ENCODE measurements at regions not wholly inside any gene's neighbourhood (a gene's known extent, or its start where the extent isn't known, plus 50 kb on each side); places are given as distances from the start of the nearest gene placed in this dataset.
"Not testable (repeated sequence)": the region's sequence is repeated elsewhere in the genome, so short reads cannot be mapped to it uniquely, and the experiment has no call there.

DNA sequence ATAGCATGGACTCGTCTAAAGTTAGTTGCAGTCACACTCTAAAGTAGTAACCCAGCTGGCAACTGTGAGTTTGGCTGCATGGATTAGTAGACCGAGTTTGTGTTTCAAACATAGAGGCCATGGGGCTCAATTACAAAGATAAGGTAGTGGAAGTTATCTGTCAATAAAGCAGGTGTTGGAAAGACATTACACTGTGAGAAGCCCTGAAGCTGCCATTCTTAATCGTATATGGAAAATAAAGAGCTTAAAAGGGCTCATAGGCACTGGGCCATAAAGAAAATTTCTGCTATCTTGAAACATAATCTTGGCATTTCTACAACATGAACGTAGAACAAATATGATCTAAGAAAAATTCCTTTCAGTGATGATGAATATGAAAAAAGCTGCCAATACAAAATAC is 837.7 kb downstream of the REEP3 start:
- Histone ChIP-seq H3K4me2 (ENCODE audit: low read length) (no peak overlapping the region), H3K36me3 (replicated peaks; ENCODE audit: low read depth, low read length) (no peaks in the 10 kb centered on the region), H3K9ac (ENCODE audit: low read length) (no peak overlapping the region), H2AFZ (ENCODE audit: low read depth, low read length) (no peak overlapping the region), H3K4me3 (ENCODE audit: low read length) (no peak overlapping the region), H3K79me2 (ENCODE audit: low read length) (no peaks in the 10 kb centered on the region), H3K4me1 (ENCODE audit: low read length) (no peaks in the 10 kb centered on the region), H3K9me3 (ENCODE audit: insufficient read depth, low read length) (no peaks in the 10 kb centered on the region), H4K20me1 (ENCODE audit: insufficient read depth, low read length) (no peaks in the 10 kb centered on the region), H3K27ac (ENCODE audit: low read length) (no peak overlapping the region), H3K27me3 (ENCODE audit: low read depth, low read length) (no peaks in the 10 kb centered on the region)
- TF ChIP-seq EZH2phosphoT487 (IDR thresholded peaks at IDR 0.05; ENCODE audit: low read depth), result no peak

DNA sequence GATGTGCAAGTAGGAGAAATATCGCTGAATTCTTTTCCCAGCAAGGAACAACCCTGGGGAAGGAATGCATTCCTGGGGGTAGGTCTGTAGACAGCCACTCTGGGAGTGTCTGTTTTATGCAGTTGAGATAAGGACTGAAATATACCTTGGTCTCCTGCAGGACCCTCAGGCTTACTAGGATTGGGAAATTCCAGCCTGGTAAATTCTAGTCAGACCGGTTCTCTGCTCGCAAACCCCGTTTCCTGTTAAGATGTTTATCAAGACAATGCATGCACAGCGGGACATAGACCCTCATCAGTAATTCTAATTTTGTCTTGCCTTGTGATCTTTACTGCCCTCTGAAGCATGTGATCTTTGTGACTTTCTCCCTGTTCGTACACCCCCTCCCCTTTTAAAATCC is 839.0 kb downstream of the REEP3 start:
- H3K79me2 ChIP-seq (ENCODE audit: low read length); H3K9ac ChIP-seq (ENCODE audit: low read length); H2AFZ ChIP-seq (ENCODE audit: low read depth, low read length); H4K20me1 ChIP-seq (ENCODE audit: insufficient read depth, low read length); H3K4me3 ChIP-seq (ENCODE audit: low read length); H3K4me1 ChIP-seq (ENCODE audit: low read length); H3K27me3 ChIP-seq (ENCODE audit: low read depth, low read length); H3K4me2 ChIP-seq (ENCODE audit: low read length); H3K36me3 ChIP-seq (replicated peaks; ENCODE audit: low read depth, low read length); H3K9me3 ChIP-seq (ENCODE audit: insufficient read depth, low read length); H3K27ac ChIP-seq (ENCODE audit: low read length): not testable (repeated sequence)

- H2AFZ ChIP-seq (ENCODE audit: low read depth, low read length), result no peak overlapping the region
- no peaks in the 10 kb centered on the region for H3K9me3 ChIP-seq (ENCODE audit: insufficient read depth, low read length)
- no peaks in the 10 kb centered on the region for H3K27me3 ChIP-seq (ENCODE audit: low read depth, low read length)
- H3K4me1 ChIP-seq (ENCODE audit: low read length), result no peaks in the 10 kb centered on the region
- H3K4me3 ChIP-seq (ENCODE audit: low read length), result no peak overlapping the region
- no peak for TF ChIP-seq CTCF (IDR thresholded peaks at IDR 0.05; ENCODE audit: low read depth, low read length)
- no peak for TF ChIP-seq EZH2phosphoT487 (IDR thresholded peaks at IDR 0.05; ENCODE audit: low read depth)
- no peaks in the 10 kb centered on the region for H4K20me1 ChIP-seq (ENCODE audit: insufficient read depth, low read length)
- no peak overlapping the region for H3K4me2 ChIP-seq (ENCODE audit: low read length)
- no peak overlapping the region for H3K9ac ChIP-seq (ENCODE audit: low read length)
- H3K36me3 ChIP-seq (replicated peaks; ENCODE audit: low read depth, low read length), result no peaks in the 10 kb centered on the region
- H3K27ac ChIP-seq (ENCODE audit: low read length), result no peak overlapping the region
- H3K79me2 ChIP-seq (ENCODE audit: low read length), result no peaks in the 10 kb centered on the region
Observed at GRCh38 chr10:64363687-64364086, 842.5 kb downstream of the REEP3 start.

GRCh38 chr10:64365663-64366062 is 844.5 kb downstream of the REEP3 start:
- no peak overlapping the region for H3K9ac ChIP-seq (ENCODE audit: low read length)
- no peak overlapping the region for H3K27ac ChIP-seq (ENCODE audit: low read length)
- no peak overlapping the region for H3K4me2 ChIP-seq (ENCODE audit: low read length)
- no peaks in the 10 kb centered on the region for H3K36me3 ChIP-seq (replicated peaks; ENCODE audit: low read depth, low read length)
- TF ChIP-seq EZH2phosphoT487 (IDR thresholded peaks at IDR 0.05; ENCODE audit: low read depth) (no peak), CTCF (IDR thresholded peaks at IDR 0.05; ENCODE audit: low read depth, low read length) (no peak)
- H4K20me1 ChIP-seq (ENCODE audit: insufficient read depth, low read length), result no peaks in the 10 kb centered on the region
- no peak overlapping the region for H2AFZ ChIP-seq (ENCODE audit: low read depth, low read length)
- no peaks in the 10 kb centered on the region for H3K27me3 ChIP-seq (ENCODE audit: low read depth, low read length)
- H3K79me2 ChIP-seq (ENCODE audit: low read length), result no peaks in the 10 kb centered on the region
- no peaks in the 10 kb centered on the region for H3K9me3 ChIP-seq (ENCODE audit: insufficient read depth, low read length)
- no peaks in the 10 kb centered on the region for H3K4me1 ChIP-seq (ENCODE audit: low read length)
- H3K4me3 ChIP-seq (ENCODE audit: low read length), result no peak overlapping the region

GRCh38 chr10:64368298-64368697 is 847.1 kb downstream of the REEP3 start:
- no peaks in the 10 kb centered on the region for H3K27me3 ChIP-seq (ENCODE audit: low read depth, low read length)
- no peak overlapping the region for H2AFZ ChIP-seq (ENCODE audit: low read depth, low read length)
- H4K20me1 ChIP-seq (ENCODE audit: insufficient read depth, low read length), result no peaks in the 10 kb centered on the region
- no peak overlapping the region for H3K9ac ChIP-seq (ENCODE audit: low read length)
- no peak overlapping the region for H3K27ac ChIP-seq (ENCODE audit: low read length)
- H3K36me3 ChIP-seq (replicated peaks; ENCODE audit: low read depth, low read length), result no peaks in the 10 kb centered on the region
- no peaks in the 10 kb centered on the region for H3K79me2 ChIP-seq (ENCODE audit: low read length)
- H3K4me2 ChIP-seq (ENCODE audit: low read length), result no peak overlapping the region
- TF ChIP-seq CTCF (IDR thresholded peaks at IDR 0.05; ENCODE audit: low read depth, low read length), result no peak
- no peak for TF ChIP-seq EZH2phosphoT487 (IDR thresholded peaks at IDR 0.05; ENCODE audit: low read depth)
- H3K4me1 ChIP-seq (ENCODE audit: low read length), result no peaks in the 10 kb centered on the region
- H3K9me3 ChIP-seq (ENCODE audit: insufficient read depth, low read length), result no peaks in the 10 kb centered on the region
- no peak overlapping the region for H3K4me3 ChIP-seq (ENCODE audit: low read length)
